GM10248 (cell line): ENCODE measurements at regions not wholly inside any gene's neighbourhood (a gene's known extent, or its start where the extent isn't known, plus 50 kb on each side); places are given as distances from the start of the nearest gene placed in this dataset.

Experiments
- CTCF ChIA-PET: fragments of 300-600 bp; sonication (Branson Sonifier 250); formaldehyde crosslinking; extraction: SDS; loops from one replicate; lab custom pipeline; 2021; ENCODE audit warnings: antibody characterized with exemption; lab: Yijun Ruan, JAX
- POLR2A ChIA-PET: fragments of 350-650 bp; sonication (Branson Sonifier 250); formaldehyde crosslinking; extraction: SDS; loops from one replicate; lab custom pipeline; 2020; ENCODE audit warnings: antibody characterized with exemption; lab: Yijun Ruan, JAX
- DNase-seq: peaks from one replicate; pipeline ENCODE4 v3.0.0; 2012; ENCODE audit errors: extremely low spot score
- CTCF ChIP-seq: IDR thresholded peaks from 2 replicates; pipeline ENCODE4 v1.5.1; 2012; ENCODE audit warnings: mild to moderate bottlenecking, low read depth; ENCODE audit errors: extremely low read depth, missing control alignments, control extremely low read depth

DNA sequence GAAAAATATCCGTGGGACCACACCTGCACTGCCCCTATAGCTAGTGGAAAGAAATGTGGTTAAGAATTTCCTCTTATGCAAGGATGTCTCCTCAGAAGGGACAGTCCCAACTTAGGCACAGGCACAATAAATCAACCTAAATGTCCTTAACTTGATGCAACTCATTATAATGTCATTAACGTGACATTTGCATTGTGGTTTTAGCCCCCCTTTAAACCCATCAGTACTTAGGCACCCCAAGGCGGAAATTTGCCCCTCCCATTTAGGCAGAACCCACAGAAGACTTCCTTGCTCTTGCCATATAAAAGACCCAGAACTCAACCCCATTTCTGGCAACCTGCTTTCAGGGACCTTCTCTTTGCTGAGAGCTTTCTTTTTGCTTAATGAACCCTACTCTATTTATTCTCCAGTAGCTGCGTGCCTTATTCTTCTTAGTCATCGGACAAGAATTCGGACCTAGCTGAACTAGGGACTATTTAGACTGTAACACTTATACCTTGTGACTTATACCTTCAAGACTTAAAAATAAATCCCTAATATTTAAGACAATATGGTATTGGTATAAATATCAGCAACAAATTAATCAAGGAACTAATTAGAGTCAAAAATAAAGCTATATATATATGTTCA lies 1281.6 kb upstream of the TMEFF2 start:
- POLR2A ChIA-PET, result no interaction called here
- DNase-seq, result no peak
- CTCF ChIA-PET, result interaction anchor here (1.9 kb wide), 1 partner anchor 12 kb away, joined by 8 read pairs; no protein-coding TSS in a partner anchor
- TF ChIP-seq CTCF, result no peak

DNA sequence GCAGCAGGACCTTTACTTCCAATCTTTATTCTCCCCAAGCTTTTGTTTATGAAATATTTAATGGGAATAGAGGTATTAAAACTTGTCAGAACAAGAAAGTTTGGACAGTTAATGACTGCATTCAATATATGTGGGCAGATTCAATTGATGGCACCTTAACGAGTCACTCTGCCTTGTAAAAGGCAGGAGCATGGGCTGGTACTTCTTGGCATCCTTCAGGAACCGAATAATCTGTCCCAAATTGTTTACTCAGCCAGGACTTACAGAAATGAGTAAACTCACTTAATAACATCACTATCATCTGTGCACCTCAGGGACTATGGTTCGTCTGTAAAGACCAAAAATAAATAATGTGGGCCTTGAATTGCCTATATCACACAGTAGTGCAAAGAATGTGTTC lies 1280.3 kb upstream of the TMEFF2 start:
- POLR2A ChIA-PET, result no interaction called here
- no peak for TF ChIP-seq CTCF
- CTCF ChIA-PET, result interaction anchor here (1.9 kb wide), 1 partner anchor 11 kb away, joined by 8 read pairs; no protein-coding TSS in a partner anchor
- DNase-seq, result no peak

DNA sequence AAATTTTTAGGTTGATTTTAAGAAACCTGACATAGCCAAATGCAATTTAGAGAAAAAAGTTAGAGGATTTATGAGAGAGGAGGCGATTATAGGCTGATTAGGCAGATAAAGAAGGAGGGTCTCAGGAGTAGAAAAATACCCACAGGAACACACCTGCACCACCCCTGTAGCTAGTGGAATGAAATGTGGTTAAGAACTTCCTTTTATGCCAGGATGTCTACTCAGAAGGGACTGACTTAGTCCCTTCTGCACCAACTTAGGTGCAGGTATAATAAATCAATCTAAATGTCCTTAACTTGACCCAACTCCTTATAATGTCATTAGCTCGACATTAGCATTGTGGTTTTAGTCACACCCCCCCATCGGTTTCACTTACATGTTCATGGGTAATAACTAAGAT lies 1274.5 kb upstream of the TMEFF2 start:
- TF ChIP-seq CTCF, result no peak
- ChIA-PET POLR2A (no interaction called here), CTCF (no interaction called here)
- DNase-seq, result no peak

GRCh38 chr2:193467276-193467987 lies 1272.7 kb upstream of the TMEFF2 start:
- POLR2A ChIA-PET, result no interaction called here
- no peak for DNase-seq
- TF ChIP-seq CTCF, result no peak
- CTCF ChIA-PET, result interaction anchor here (1.0 kb wide), 1 partner anchor 34 kb away, joined by 3 read pairs; no protein-coding TSS in a partner anchor

GRCh38 chr2:193463011-193463410 lies 1268.3 kb upstream of the TMEFF2 start:
- POLR2A ChIA-PET, result no interaction called here
- DNase-seq, result no peak
- CTCF ChIA-PET, result interaction anchor here (1.9 kb wide), 1 partner anchor 13 kb away, joined by 8 read pairs; no protein-coding TSS in a partner anchor
- TF ChIP-seq CTCF, result no peak

DNA sequence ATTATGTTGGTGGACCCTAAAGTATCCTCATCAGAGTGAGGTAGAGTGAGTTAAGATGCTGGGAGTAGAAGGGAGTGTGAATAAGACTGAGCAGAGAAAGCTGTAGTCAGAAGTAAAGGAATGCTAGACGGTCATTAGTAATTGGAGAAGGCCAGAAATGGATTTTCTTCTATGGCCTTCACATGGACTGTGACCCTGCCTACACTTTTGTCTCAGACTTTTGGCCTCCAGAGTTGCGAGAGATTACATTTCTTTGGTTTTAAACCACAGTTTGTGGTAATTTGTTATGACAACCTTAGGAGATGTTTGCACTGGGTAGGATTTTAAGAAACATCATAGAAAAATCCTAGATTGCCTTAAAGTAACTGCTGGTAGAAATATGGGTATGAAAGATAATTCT lies 1267.7 kb upstream of the TMEFF2 start:
- no peak for DNase-seq
- ChIA-PET POLR2A (no interaction called here), CTCF (no interaction called here)
- TF ChIP-seq CTCF, result no peak
